BJ (cell line): ENCODE measurements at regions not wholly inside any gene's neighbourhood (a gene's known extent, or its start where the extent isn't known, plus 50 kb on each side); places are given as distances from the start of the nearest gene placed in this dataset.

ENCODE experiments used
- CTCF ChIA-PET: fragments of 350-600 bp; formaldehyde crosslinking; extraction: SDS; loops from one replicate; lab custom pipeline; 2021; ENCODE audit warnings: antibody characterized with exemption, inconsistent platforms; lab: Yijun Ruan, JAX
- POLR2A ChIA-PET: fragments of 300-600 bp; sonication (Branson Sonifier 250); formaldehyde crosslinking; extraction: SDS; loops from one replicate; lab custom pipeline; 2021; ENCODE audit warnings: antibody characterized with exemption; lab: Charles Lee
- DNase-seq: peaks from one replicate; pipeline ENCODE4 v3.0.0-alpha.2; 2011; ENCODE audit warnings: low read depth
- H3K27me3 ChIP-seq: 2 replicates; pipeline ENCODE4 v1.6.0; 2011; ENCODE audit warnings: low read length; ENCODE audit not compliant: control insufficient read depth, insufficient read depth
- H3K36me3 ChIP-seq: 2 replicates; pipeline ENCODE4 v1.5.1; 2011; ENCODE audit warnings: low read length; ENCODE audit not compliant: control insufficient read depth, insufficient read depth
- H3K4me3 ChIP-seq: 2 replicates; pipeline ENCODE4 v1.5.1; 2011; ENCODE audit warnings: low read depth, mild to moderate bottlenecking, control low read depth, low read length
- TF ChIP-seq, protein P1 (sequence below): IDR thresholded peaks from 2 replicates; pipeline ENCODE4 v1.5.1; 2011; ENCODE audit warnings: low read depth, mild to moderate bottlenecking, control low read depth, inconsistent platforms, low read length, moderate library complexity; ENCODE audit not compliant: insufficient read depth

GRCh38 chr2:147567136-147567535 is 277.7 kb upstream of the ACVR2A start:
- TF ChIP-seq, protein P1, sequence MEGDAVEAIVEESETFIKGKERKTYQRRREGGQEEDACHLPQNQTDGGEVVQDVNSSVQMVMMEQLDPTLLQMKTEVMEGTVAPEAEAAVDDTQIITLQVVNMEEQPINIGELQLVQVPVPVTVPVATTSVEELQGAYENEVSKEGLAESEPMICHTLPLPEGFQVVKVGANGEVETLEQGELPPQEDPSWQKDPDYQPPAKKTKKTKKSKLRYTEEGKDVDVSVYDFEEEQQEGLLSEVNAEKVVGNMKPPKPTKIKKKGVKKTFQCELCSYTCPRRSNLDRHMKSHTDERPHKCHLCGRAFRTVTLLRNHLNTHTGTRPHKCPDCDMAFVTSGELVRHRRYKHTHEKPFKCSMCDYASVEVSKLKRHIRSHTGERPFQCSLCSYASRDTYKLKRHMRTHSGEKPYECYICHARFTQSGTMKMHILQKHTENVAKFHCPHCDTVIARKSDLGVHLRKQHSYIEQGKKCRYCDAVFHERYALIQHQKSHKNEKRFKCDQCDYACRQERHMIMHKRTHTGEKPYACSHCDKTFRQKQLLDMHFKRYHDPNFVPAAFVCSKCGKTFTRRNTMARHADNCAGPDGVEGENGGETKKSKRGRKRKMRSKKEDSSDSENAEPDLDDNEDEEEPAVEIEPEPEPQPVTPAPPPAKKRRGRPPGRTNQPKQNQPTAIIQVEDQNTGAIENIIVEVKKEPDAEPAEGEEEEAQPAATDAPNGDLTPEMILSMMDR: no peak
- DNase-seq: no peak
- ChIA-PET CTCF (no interaction called here), POLR2A (no interaction called here)
- Histone ChIP-seq H3K4me3 (no peak overlapping the region), H3K36me3 (no peaks in the 10 kb centered on the region), H3K27me3 (no peaks in the 10 kb centered on the region)

GRCh38 chr2:147560810-147561535 is 283.9 kb upstream of the ACVR2A start:
- H3K36me3 ChIP-seq: no peaks in the 10 kb centered on the region
- H3K27me3 ChIP-seq: no peaks in the 10 kb centered on the region
- no peak for DNase-seq
- H3K4me3 ChIP-seq: no peak overlapping the region
- POLR2A ChIA-PET: no interaction called here
- TF ChIP-seq, protein P1: no peak
- CTCF ChIA-PET: no interaction called here

DNA sequence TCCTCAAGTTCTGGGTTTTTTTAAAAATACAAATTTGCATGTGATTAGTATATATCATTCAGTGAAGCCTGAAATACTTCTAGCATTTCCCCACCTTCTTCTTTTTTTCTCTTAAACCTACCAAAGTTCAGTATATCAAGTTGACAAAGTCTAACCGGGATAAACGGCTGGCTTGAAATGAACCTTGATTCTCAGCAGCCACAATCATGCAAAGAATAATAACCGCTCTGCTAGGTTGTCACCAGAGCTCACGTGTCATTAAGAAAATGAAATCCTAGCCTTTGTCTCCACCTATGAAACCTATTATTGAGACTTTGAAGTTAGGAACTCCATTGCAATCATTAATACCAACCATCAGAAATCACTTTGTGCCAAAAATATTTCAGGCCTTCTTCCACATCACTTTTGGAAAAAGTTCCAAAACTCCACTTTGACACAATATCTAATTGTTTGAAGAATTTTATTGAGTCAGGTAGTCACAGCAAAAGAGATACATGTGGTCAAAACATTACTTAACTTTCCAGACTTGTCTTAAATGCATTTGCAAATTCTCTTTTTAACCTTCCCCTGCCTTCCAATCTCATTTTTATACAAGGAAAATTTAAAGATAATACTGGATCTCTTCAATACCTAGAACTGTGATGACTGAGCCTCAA is 285.6 kb upstream of the ACVR2A start:
- ChIA-PET POLR2A (no interaction called here), CTCF (no interaction called here)
- no peaks in the 10 kb centered on the region for H3K36me3 ChIP-seq
- no peak for DNase-seq
- H3K27me3 ChIP-seq: no peaks in the 10 kb centered on the region
- H3K4me3 ChIP-seq: no peak overlapping the region
- TF ChIP-seq, protein P1: no peak

DNA sequence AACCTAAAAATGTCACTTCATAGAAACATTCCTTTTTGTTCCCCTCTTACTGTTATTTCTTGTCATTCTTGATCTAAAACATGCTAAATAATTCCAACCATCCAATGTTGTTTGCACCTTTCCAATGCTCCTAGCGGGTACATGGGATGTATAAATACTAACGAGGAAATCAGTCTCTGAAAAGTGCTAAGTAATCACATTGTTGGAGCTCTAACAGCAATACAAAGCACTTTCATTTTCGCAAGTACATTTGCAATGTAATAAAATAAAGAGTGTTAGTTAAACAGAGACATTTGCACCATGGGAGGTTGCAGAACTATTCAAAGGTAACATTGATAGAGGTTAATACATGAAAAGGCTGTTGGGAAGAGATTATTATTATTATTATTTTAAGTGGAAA is 286.2 kb upstream of the ACVR2A start:
- TF ChIP-seq, protein P1: no peak
- ChIA-PET CTCF (no interaction called here), POLR2A (interaction anchor here (0.7 kb wide), 1 partner anchor 52 kb away, joined by 3 read pairs; no protein-coding TSS in a partner anchor)
- Histone ChIP-seq H3K27me3 (no peaks in the 10 kb centered on the region), H3K36me3 (no peaks in the 10 kb centered on the region), H3K4me3 (no peak overlapping the region)
- no peak for DNase-seq

DNA sequence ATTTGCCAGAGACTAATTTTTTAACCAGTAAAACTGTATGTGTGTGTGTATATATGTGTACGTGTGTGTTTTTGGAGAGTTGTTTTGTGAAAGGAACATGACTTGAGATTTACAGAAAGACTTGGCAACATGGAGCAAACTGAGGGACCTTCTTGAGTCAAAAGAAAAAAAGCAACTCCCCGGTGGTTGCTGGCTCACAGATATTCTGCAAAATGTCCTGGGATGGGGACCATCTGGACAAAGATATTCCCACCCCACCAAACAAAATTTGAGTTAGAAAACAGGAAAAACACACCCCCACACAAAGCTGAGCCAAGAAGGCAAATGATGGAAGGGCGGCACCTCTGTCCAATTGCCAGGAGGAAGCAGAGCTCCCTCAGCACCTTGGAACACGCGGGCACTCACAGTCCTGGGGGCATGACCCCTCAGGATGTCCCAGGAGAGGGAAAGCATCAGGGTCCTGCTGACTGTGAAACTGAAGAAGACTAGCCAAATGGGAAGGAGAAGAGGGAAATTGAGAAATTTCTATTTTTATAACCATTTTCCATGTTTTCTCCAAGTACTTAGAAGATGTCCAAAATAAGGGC is 290.2 kb upstream of the ACVR2A start:
- Histone ChIP-seq H3K27me3 (no peaks in the 10 kb centered on the region), H3K36me3 (no peaks in the 10 kb centered on the region), H3K4me3 (no peak overlapping the region)
- TF ChIP-seq, protein P1: no peak
- no peak for DNase-seq
- CTCF ChIA-PET: no interaction called here
- POLR2A ChIA-PET: no interaction called here
